A673 (cell line): ENCODE measurements at regions not wholly inside any gene's neighbourhood (a gene's known extent, or its start where the extent isn't known, plus 50 kb on each side); places are given as distances from the start of the nearest gene placed in this dataset.

Experiments
- EZH2 ChIP-seq: fragments of 200-600 bp; sonication (generic); IDR thresholded peaks from 2 replicates; pipeline ENCODE4 v1.6.1; 2017; ENCODE audit warnings: borderline replicate concordance, low read depth, mild to moderate bottlenecking, mixed read lengths, antibody characterized with exemption, low read length; ENCODE audit not compliant: poor library complexity, severe bottlenecking
- TF ChIP-seq, protein P1 (sequence below): fragments of 300-800, 200-600 bp; sonication (generic); conservative IDR thresholded peaks from 2 replicates; pipeline ENCODE4 v1.5.1; 2017; ENCODE audit warnings: low read depth, mild to moderate bottlenecking, antibody characterized with exemption, low read length, moderate library complexity, mixed read lengths

DNA sequence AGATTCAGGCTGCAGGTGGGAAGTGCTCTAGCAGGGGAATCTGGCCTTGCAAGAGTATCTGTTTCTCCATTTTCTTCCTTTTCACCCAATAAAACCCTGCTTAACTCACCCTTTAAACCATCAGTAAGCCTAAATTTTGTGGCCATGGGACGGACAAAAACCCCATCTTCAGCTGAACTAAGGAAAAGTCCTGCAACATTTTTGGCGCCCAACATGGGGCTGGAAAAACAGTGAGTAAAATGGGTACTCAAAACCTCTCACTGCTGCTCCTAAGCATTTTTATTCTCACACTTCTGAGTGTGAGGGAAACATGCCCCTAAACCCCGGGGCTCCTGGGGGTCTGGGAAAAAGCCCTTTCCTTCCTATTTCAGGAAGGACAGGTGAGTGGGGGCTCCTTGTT, 414.3 kb downstream of the ZNF804A start:
- TF ChIP-seq, protein P1, sequence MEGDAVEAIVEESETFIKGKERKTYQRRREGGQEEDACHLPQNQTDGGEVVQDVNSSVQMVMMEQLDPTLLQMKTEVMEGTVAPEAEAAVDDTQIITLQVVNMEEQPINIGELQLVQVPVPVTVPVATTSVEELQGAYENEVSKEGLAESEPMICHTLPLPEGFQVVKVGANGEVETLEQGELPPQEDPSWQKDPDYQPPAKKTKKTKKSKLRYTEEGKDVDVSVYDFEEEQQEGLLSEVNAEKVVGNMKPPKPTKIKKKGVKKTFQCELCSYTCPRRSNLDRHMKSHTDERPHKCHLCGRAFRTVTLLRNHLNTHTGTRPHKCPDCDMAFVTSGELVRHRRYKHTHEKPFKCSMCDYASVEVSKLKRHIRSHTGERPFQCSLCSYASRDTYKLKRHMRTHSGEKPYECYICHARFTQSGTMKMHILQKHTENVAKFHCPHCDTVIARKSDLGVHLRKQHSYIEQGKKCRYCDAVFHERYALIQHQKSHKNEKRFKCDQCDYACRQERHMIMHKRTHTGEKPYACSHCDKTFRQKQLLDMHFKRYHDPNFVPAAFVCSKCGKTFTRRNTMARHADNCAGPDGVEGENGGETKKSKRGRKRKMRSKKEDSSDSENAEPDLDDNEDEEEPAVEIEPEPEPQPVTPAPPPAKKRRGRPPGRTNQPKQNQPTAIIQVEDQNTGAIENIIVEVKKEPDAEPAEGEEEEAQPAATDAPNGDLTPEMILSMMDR = no peak
- no peak for TF ChIP-seq EZH2
